ENCODE measurements at regions not wholly inside any gene's neighbourhood (a gene's known extent, or its start where the extent isn't known, plus 50 kb on each side); places are given as distances from the start of the nearest gene placed in this dataset.

- no peak for DNase-seq
Measured at GRCh38 chrX:36950495-36951253, 57.5 kb upstream of the FAM47C start.

DNA sequence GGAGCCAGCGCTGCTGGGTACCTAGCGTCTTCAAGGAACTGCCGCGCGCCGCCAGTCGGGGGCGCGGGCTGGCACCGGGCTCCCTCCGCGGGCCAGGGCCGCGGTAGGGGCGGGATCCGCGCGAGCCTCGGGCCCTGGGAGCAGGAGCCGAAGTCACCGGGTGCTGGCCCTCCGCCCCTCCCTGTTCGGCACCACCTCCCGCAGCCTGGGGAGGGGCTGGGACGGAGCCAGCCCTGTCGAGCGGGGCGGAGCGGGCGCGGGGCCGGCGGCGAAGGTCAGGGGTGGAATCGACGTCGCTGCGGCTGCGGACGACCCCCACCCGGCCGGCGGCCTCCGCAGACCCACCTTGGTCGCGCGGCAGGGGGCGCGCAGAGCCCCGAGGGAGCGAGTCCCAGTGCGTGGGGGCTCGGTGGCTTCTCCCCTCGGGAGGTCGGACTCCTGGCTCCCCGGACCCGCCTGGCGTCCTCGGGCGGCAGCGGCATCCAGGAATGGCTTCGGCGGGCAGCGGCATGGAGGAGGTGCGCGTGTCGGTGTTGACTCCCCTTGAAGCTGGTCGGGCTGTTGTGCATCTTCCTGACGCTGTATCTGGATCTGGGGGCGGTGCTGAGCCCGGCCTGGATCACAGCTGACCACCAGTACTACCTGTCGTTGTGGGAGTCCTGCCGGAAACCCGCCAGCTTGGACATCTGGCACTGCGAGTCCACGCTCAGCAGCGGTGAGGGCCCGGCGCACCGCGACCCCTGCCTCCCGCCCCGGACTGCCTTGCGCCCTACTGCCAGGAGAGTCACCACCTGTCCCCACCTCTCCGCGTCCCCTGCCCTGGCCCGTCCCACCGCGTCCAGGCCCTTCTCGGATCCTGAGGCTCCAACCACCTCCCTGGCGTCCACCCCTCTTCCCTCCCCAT is 50.5 kb upstream of the FAM47C start:
- DNase-seq = no peak
